T-cell (primary cell): ENCODE measurements at regions not wholly inside any gene's neighbourhood (a gene's known extent, or its start where the extent isn't known, plus 50 kb on each side); places are given as distances from the start of the nearest gene placed in this dataset.

Experiments used
- ATAC-seq, 4 experiments: fragments of 200-7000 bp in 3 of 4; fragments of 150-1000 bp in 1 of 4; cut with Tn5 transposase; replicated peaks in 1 of 4; 1 replicate in 3 of 4; 2 replicates in 1 of 4; pipeline ENCODE4 v1.10.0; 2021; ENCODE audit warnings: moderate library complexity in 3 of 4, mild to moderate bottlenecking in 2 of 4, moderate number of reproducible peaks in 1 of 4
- CTCF ChIA-PET, 2 donors: fragments of 300-600 bp; sonication (Branson Sonifier 250); formaldehyde crosslinking; loops; one replicate each; lab custom pipeline; 2022; ENCODE audit warnings: antibody characterized with exemption in 2 of 2; lab: Charles Lee
- POLR2A ChIA-PET, 2 donors: fragments of 300-600 bp; sonication (Branson Sonifier 250); formaldehyde crosslinking; loops; one replicate each; lab custom pipeline; 2022; ENCODE audit warnings: antibody characterized with exemption in 2 of 2; lab: Charles Lee
- DNase-seq, 35 experiments: peaks; one replicate each; pipeline versions ENCODE4 v3.0.0 to v3.0.0-alpha.2; 2013 to 2023
- H3K27ac ChIP-seq: one replicate; pipeline ENCODE4 v1.5.1; 2013; ENCODE audit warnings: low read length
- H3K27me3 ChIP-seq, 2 experiments: replicated peaks in 1 of 2; 1 replicate in 1 of 2; 2 replicates in 1 of 2; pipeline versions ENCODE4 v1.6.1 to v1.7.0; 2013; ENCODE audit warnings: low read length in 1 of 2, mixed read lengths in 1 of 2; ENCODE audit not compliant: control insufficient read depth in 2 of 2, insufficient read depth in 2 of 2; ENCODE audit errors: extremely low read depth in 1 of 2
- H3K36me3 ChIP-seq, 2 donors: 1 replicate in 1 of 2; 2 replicates in 1 of 2; pipeline versions ENCODE4 v1.6.1 to v1.7.0; 2013; ENCODE audit warnings: low read length in 1 of 2; ENCODE audit not compliant: control insufficient read depth in 2 of 2, insufficient read depth in 1 of 2; ENCODE audit errors: extremely low read depth in 1 of 2
- H3K4me1 ChIP-seq, 2 experiments: 1 replicate in 1 of 2; 2 replicates in 1 of 2; pipeline versions ENCODE4 v1.6.1 to v1.7.0; 2013; ENCODE audit warnings: low read length in 2 of 2, mixed read lengths in 1 of 2; ENCODE audit not compliant: insufficient read depth in 2 of 2, control insufficient read depth in 1 of 2; ENCODE audit errors: extremely low read depth in 1 of 2
- H3K4me3 ChIP-seq, 2 donors: 1 replicate in 1 of 2; 2 replicates in 1 of 2; pipeline versions ENCODE4 v1.5.1 to v1.7.0; 2013; ENCODE audit warnings: mild to moderate bottlenecking in 2 of 2, low read length in 1 of 2, moderate library complexity in 1 of 2; ENCODE audit not compliant: control insufficient read depth in 1 of 2; ENCODE audit errors: extremely low read depth in 1 of 2
- H3K9me3 ChIP-seq: 2 replicates; pipeline ENCODE4 v1.7.0; 2013
- H3K27ac Mint-ChIP-seq, 2 donors: one replicate each; pipeline ENCODE4 v1.8.0; 2020 to 2021; ENCODE audit warnings: mild to moderate bottlenecking in 2 of 2, mixed read lengths in 2 of 2
- H3K27me3 Mint-ChIP-seq, 2 donors: one replicate each; pipeline ENCODE4 v1.8.0; 2021 to 2022; ENCODE audit warnings: mixed read lengths in 2 of 2
- H3K36me3 Mint-ChIP-seq: one replicate; pipeline ENCODE4 v1.8.0; 2021; ENCODE audit warnings: mixed read lengths
- H3K4me1 Mint-ChIP-seq, 3 donors: one replicate each; pipeline ENCODE4 v1.8.0; 2020 to 2022; ENCODE audit warnings: mixed read lengths in 3 of 3, mild to moderate bottlenecking in 1 of 3
- H3K4me3 Mint-ChIP-seq, 3 donors: one replicate each; pipeline ENCODE4 v1.8.0; 2020 to 2022; ENCODE audit warnings: mild to moderate bottlenecking in 3 of 3, mixed read lengths in 3 of 3, moderate library complexity in 3 of 3
- H3K9me3 Mint-ChIP-seq, 3 donors: one replicate each; pipeline ENCODE4 v1.8.0; 2020 to 2022; ENCODE audit warnings: mixed read lengths in 3 of 3
- WGBS: methylation state at CpG from one replicate; pipeline ENCODE4 v1.1.5; 2013; ENCODE audit warnings: missing lambda C conversion rate; ENCODE audit not compliant: insufficient coverage; 5-methylcytosine and 5-hydroxymethylcytosine counted together

GRCh38 chr3:190768891-190769290 lies 93.6 kb downstream of the GMNC start:
- Histone ChIP-seq H3K4me1 (no peaks in the 10 kb centered on the region), H3K27ac (no peak overlapping the region), H3K4me3 (no peak overlapping the region), H3K36me3 (no peaks in the 10 kb centered on the region), H3K9me3 (no peaks in the 10 kb centered on the region), H3K27me3 (no peaks in the 10 kb centered on the region)
- Mint-ChIP-seq H3K4me3 (no peak overlapping the region), H3K27me3 (no peaks in the 10 kb centered on the region), H3K4me1 (no peaks in the 10 kb centered on the region), H3K9me3 (peaks cover 6 to 18% (median 10%) of the 10 kb centered on the region in 3 donors), H3K36me3 (no peaks in the 10 kb centered on the region), H3K27ac (no peak overlapping the region)
- ATAC-seq = no peak
- no peak for DNase-seq
- ChIA-PET CTCF (no interaction called here), POLR2A (no interaction called here)
- WGBS = no CpG with 5 or more reads among the region's 3 CpGs

- Mint-ChIP-seq H3K9me3 (peaks cover 0 to 8% (median 4%) of the 10 kb centered on the region in 3 donors), H3K27ac (no peak overlapping the region), H3K4me3 (no peak overlapping the region), H3K36me3 (no peaks in the 10 kb centered on the region), H3K27me3 (no peaks in the 10 kb centered on the region), H3K4me1 (no peaks in the 10 kb centered on the region)
- Histone ChIP-seq H3K4me3 (no peak overlapping the region), H3K4me1 (no peaks in the 10 kb centered on the region), H3K9me3 (no peaks in the 10 kb centered on the region), H3K36me3 (no peaks in the 10 kb centered on the region), H3K27me3 (no peaks in the 10 kb centered on the region), H3K27ac (no peak overlapping the region)
- DNase-seq = no peak
- ATAC-seq = no peak
- ChIA-PET CTCF (interaction anchor here in 1 of 2 donors (0.6 kb wide), 1 partner anchor 997 kb away, joined by 3 read pairs; no protein-coding TSS in a partner anchor), POLR2A (no interaction called here)
- 83% methylated on average over 1 of the region's 2 CpGs for WGBS
These were observed 94.6 kb downstream of the GMNC start for GRCh38 chr3:190767851-190768250.

- 100% methylated on average over 1 of the region's 5 CpGs for WGBS
- CTCF ChIA-PET = no interaction called here
- ATAC-seq = no peak
- Histone ChIP-seq H3K27ac (no peak overlapping the region), H3K4me1 (no peaks in the 10 kb centered on the region), H3K36me3 (no peaks in the 10 kb centered on the region), H3K27me3 (no peaks in the 10 kb centered on the region), H3K9me3 (no peaks in the 10 kb centered on the region), H3K4me3 (no peak overlapping the region)
- peaks cover 0 to 4% (median under 1%) of the 10 kb centered on the region in 3 donors for H3K9me3 Mint-ChIP-seq
- POLR2A ChIA-PET = no interaction called here
- no peak overlapping the region for H3K27ac Mint-ChIP-seq
- H3K4me1 Mint-ChIP-seq = no peaks in the 10 kb centered on the region
- H3K4me3 Mint-ChIP-seq = no peak overlapping the region
- no peaks in the 10 kb centered on the region for H3K36me3 Mint-ChIP-seq
- peaks cover 0 to 3% of the 10 kb centered on the region in 2 donors for H3K27me3 Mint-ChIP-seq
- DNase-seq = no peak
These were observed 98.0 kb downstream of the GMNC start for GRCh38 chr3:190764231-190765134.

- Mint-ChIP-seq H3K9me3 (peaks cover 0 to 5% (median 0%) of the 10 kb centered on the region in 3 donors), H3K27me3 (peaks cover 0 to 3% of the 10 kb centered on the region in 2 donors), H3K4me3 (no peak overlapping the region), H3K27ac (no peak overlapping the region), H3K4me1 (no peaks in the 10 kb centered on the region), H3K36me3 (no peaks in the 10 kb centered on the region)
- 58% methylated on average over 2 of the region's 2 CpGs for WGBS
- no peaks in the 10 kb centered on the region for H3K4me1 ChIP-seq
- no peaks in the 10 kb centered on the region for H3K36me3 ChIP-seq
- ChIA-PET CTCF (no interaction called here), POLR2A (no interaction called here)
- H3K27ac ChIP-seq = no peak overlapping the region
- H3K4me3 ChIP-seq = no peak overlapping the region
- DNase-seq (no peak), ATAC-seq (no peak)
- H3K9me3 ChIP-seq = no peaks in the 10 kb centered on the region
- no peaks in the 10 kb centered on the region for H3K27me3 ChIP-seq
These were observed 99.7 kb downstream of the GMNC start for GRCh38 chr3:190762801-190763200.

- Histone ChIP-seq H3K36me3 (no peaks in the 10 kb centered on the region), H3K27ac (no peak overlapping the region), H3K27me3 (no peaks in the 10 kb centered on the region), H3K4me1 (no peaks in the 10 kb centered on the region), H3K9me3 (no peaks in the 10 kb centered on the region), H3K4me3 (no peak overlapping the region)
- CTCF ChIA-PET = no interaction called here
- WGBS = no CpG with 5 or more reads among the region's 1 CpG
- H3K9me3 Mint-ChIP-seq = peaks cover 0 to 4% (median 0%) of the 10 kb centered on the region in 3 donors
- ATAC-seq = no peak
- no peaks in the 10 kb centered on the region for H3K27me3 Mint-ChIP-seq
- no peak overlapping the region for H3K27ac Mint-ChIP-seq
- no peaks in the 10 kb centered on the region for H3K36me3 Mint-ChIP-seq
- no peaks in the 10 kb centered on the region for H3K4me1 Mint-ChIP-seq
- no peak overlapping the region for H3K4me3 Mint-ChIP-seq
- POLR2A ChIA-PET = no interaction called here
- no peak for DNase-seq
These were observed 114.9 kb downstream of the GMNC start for GRCh38 chr3:190747571-190747970.

GRCh38 chr3:190746986-190747385 lies 115.5 kb downstream of the GMNC start:
- Histone ChIP-seq H3K9me3 (no peaks in the 10 kb centered on the region), H3K27me3 (no peaks in the 10 kb centered on the region)

More at GRCh38 chr3:190746986-190747385, 115.5 kb downstream of the GMNC start:
- Histone ChIP-seq H3K36me3 (no peaks in the 10 kb centered on the region), H3K4me3 (no peak overlapping the region), H3K4me1 (no peaks in the 10 kb centered on the region), H3K27ac (no peak overlapping the region)
- CTCF ChIA-PET = no interaction called here
- no peaks in the 10 kb centered on the region for H3K36me3 Mint-ChIP-seq
- no peak overlapping the region for H3K4me3 Mint-ChIP-seq
- no peaks in the 10 kb centered on the region for H3K4me1 Mint-ChIP-seq
- H3K9me3 Mint-ChIP-seq = peaks cover 0 to 4% (median 0%) of the 10 kb centered on the region in 3 donors
- WGBS = 20% methylated on average over 1 of the region's 2 CpGs
- POLR2A ChIA-PET = no interaction called here
- no peak overlapping the region for H3K27ac Mint-ChIP-seq
- DNase-seq (no peak), ATAC-seq (no peak)
- no peaks in the 10 kb centered on the region for H3K27me3 Mint-ChIP-seq
